H1 (cell line): ENCODE measurements at regions not wholly inside any gene's neighbourhood (a gene's known extent, or its start where the extent isn't known, plus 50 kb on each side); places are given as distances from the start of the nearest gene placed in this dataset.

Experiments
- CTCF ChIA-PET: fragments of 300-600 bp; sonication (Branson Sonifier 250); formaldehyde crosslinking; loops from one replicate; lab custom pipeline; 2021; ENCODE audit not compliant: partially characterized antibody; lab: Charles Lee
- POLR2A ChIA-PET: fragments of 300-600 bp; sonication (Branson Sonifier 250); formaldehyde crosslinking; loops from one replicate; lab custom pipeline; 2021; ENCODE audit warnings: inconsistent platforms; ENCODE audit not compliant: partially characterized antibody; lab: Charles Lee
- DNase-seq, 2 experiments: peaks; one replicate each; pipeline versions ENCODE4 v3.0.0 to v3.0.0-alpha.2; 2010 to 2022; ENCODE audit warnings: low spot score in 2 of 2, low read depth in 1 of 2, mixed read lengths in 1 of 2
- FAIRE-seq: peaks from 2 replicates; lab custom pipeline; 2011; peaks lifted over from hg19 to GRCh38; lab: Jason Lieb, UNC
- H2AFZ ChIP-seq: 2 replicates; pipeline ENCODE4 v1.8.1; 2012; ENCODE audit warnings: low read length, inconsistent platforms
- H2AK5ac ChIP-seq: 2 replicates; pipeline ENCODE4 v1.6.1; 2013; ENCODE audit warnings: low read depth, low read length
- H2BK120ac ChIP-seq: replicated peaks from 2 replicates; pipeline ENCODE3; 2013; ENCODE audit warnings: low read depth, low read length, inconsistent platforms
- H2BK12ac ChIP-seq: 2 replicates; pipeline ENCODE4 v1.6.1; 2013; ENCODE audit warnings: low read depth, low read length
- H2BK15ac ChIP-seq: 2 replicates; pipeline ENCODE4 v1.6.1; 2013; ENCODE audit warnings: low read length
- H2BK20ac ChIP-seq: 2 replicates; pipeline ENCODE4 v1.6.1; 2013; ENCODE audit warnings: low read length
- H2BK5ac ChIP-seq: 2 replicates; pipeline ENCODE4 v1.6.1; 2013; ENCODE audit warnings: low read depth, low read length
- H3K14ac ChIP-seq: 2 replicates; pipeline ENCODE4 v1.6.1; 2013; ENCODE audit warnings: inconsistent platforms; ENCODE audit not compliant: insufficient read length
- H3K18ac ChIP-seq: 2 replicates; pipeline ENCODE4 v1.6.1; 2013; ENCODE audit warnings: low read length; ENCODE audit errors: extremely low read depth
- H3K23ac ChIP-seq: 2 replicates; pipeline ENCODE4 v1.6.1; 2013; ENCODE audit warnings: inconsistent platforms; ENCODE audit not compliant: insufficient read length
- H3K23me2 ChIP-seq: 2 replicates; pipeline ENCODE4 v1.6.1; 2013; ENCODE audit warnings: low read depth, low read length
- H3K27ac ChIP-seq: 2 replicates; pipeline ENCODE4 v1.6.1; 2011; ENCODE audit warnings: low read depth, low read length, inconsistent platforms
- H3K27me3 ChIP-seq, 4 experiments: replicated peaks in 1 of 4; 1 replicate in 1 of 4; 2 replicates in 3 of 4; pipeline versions ENCODE4 v1.6.1 to v1.8.1; 2011 to 2013; ENCODE audit warnings: low read length in 3 of 4, mild to moderate bottlenecking in 3 of 4, inconsistent platforms in 2 of 4, mixed read lengths in 2 of 4, moderate library complexity in 1 of 4; ENCODE audit not compliant: control insufficient read depth in 3 of 4, insufficient read depth in 3 of 4; ENCODE audit errors: extremely low read depth in 1 of 4
- H3K36me3 ChIP-seq, 4 experiments: 2 replicates each; pipeline versions ENCODE4 v1.6.1 to v1.8.1; 2011 to 2013; ENCODE audit warnings: mild to moderate bottlenecking in 4 of 4, low read length in 3 of 4, moderate library complexity in 2 of 4, control low read depth in 1 of 4, inconsistent platforms in 1 of 4; ENCODE audit not compliant: insufficient read depth in 4 of 4, control insufficient read depth in 2 of 4
- H3K4ac ChIP-seq: replicated peaks from 2 replicates; pipeline ENCODE3; 2013; ENCODE audit warnings: low read length, low read depth, mixed read lengths, inconsistent platforms; ENCODE audit not compliant: insufficient read length
- H3K4me1 ChIP-seq, 4 experiments: replicated peaks in 1 of 4; 1 replicate in 1 of 4; 2 replicates in 3 of 4; pipeline versions ENCODE4 v1.6.1 to v1.8.1; 2011 to 2013; ENCODE audit warnings: low read length in 3 of 4, inconsistent platforms in 2 of 4, mixed read lengths in 1 of 4; ENCODE audit not compliant: insufficient read depth in 4 of 4, control insufficient read depth in 3 of 4
- H3K4me2 ChIP-seq, 2 experiments: 2 replicates each; pipeline versions ENCODE4 v1.6.1 to v1.8.1; 2011 to 2013; ENCODE audit warnings: low read depth in 2 of 2, low read length in 2 of 2, control low read depth in 1 of 2, inconsistent platforms in 1 of 2, mild to moderate bottlenecking in 1 of 2; ENCODE audit not compliant: insufficient read depth in 1 of 2
- H3K4me3 ChIP-seq, 4 experiments: fragments of 200-600, 300-600 bp in 1 of 4; sonication (generic), shearing (Covaris generic), sonication (Bioruptor Twin) in 1 of 4; 2 replicates each; pipeline versions ENCODE4 v1.5.1 to v1.8.1; 2011 to 2016; ENCODE audit warnings: low read length in 4 of 4, low read depth in 3 of 4, control low read depth in 2 of 4, inconsistent platforms in 2 of 4, mild to moderate bottlenecking in 2 of 4, mixed read lengths in 1 of 4, moderate library complexity in 1 of 4; ENCODE audit not compliant: insufficient read depth in 2 of 4; ENCODE audit errors: extremely low read depth in 1 of 4
- H3K56ac ChIP-seq: replicated peaks from 2 replicates; pipeline ENCODE3; 2013; ENCODE audit warnings: low read depth, mild to moderate bottlenecking, mixed read lengths, low read length, inconsistent platforms; ENCODE audit not compliant: insufficient read length
- H3K79me1 ChIP-seq: 2 replicates; pipeline ENCODE4 v1.6.1; 2013; ENCODE audit warnings: low read depth, low read length, control low read depth
- H3K79me2 ChIP-seq, 2 experiments: 2 replicates each; pipeline versions ENCODE4 v1.6.1 to v1.8.1; 2012 to 2013; ENCODE audit warnings: low read length in 2 of 2, mild to moderate bottlenecking in 2 of 2, inconsistent platforms in 1 of 2; ENCODE audit not compliant: insufficient read depth in 2 of 2, control insufficient read depth in 1 of 2
- H3K9ac ChIP-seq, 4 experiments: replicated peaks in 1 of 4; 1 replicate in 1 of 4; 2 replicates in 3 of 4; pipeline versions ENCODE4 v1.6.1 to v1.8.1; 2011 to 2013; ENCODE audit warnings: low read depth in 3 of 4, low read length in 3 of 4, control low read depth in 2 of 4, mild to moderate bottlenecking in 2 of 4, moderate library complexity in 2 of 4, inconsistent platforms in 1 of 4; ENCODE audit errors: extremely low read depth in 1 of 4
- H3K9me3 ChIP-seq, 2 experiments: 2 replicates each; pipeline versions ENCODE4 v1.6.1 to v1.8.1; 2012 to 2013; ENCODE audit warnings: mild to moderate bottlenecking in 2 of 2, moderate library complexity in 2 of 2, control low read depth in 1 of 2, inconsistent platforms in 1 of 2, low read depth in 1 of 2, low read length in 1 of 2, mixed read lengths in 1 of 2; ENCODE audit not compliant: insufficient read depth in 2 of 2
- H4K20me1 ChIP-seq, 2 experiments: replicated peaks in 1 of 2; 2 replicates each; pipeline versions ENCODE3 to v1.8.1; 2011 to 2013; ENCODE audit warnings: inconsistent platforms in 2 of 2, low read length in 2 of 2, mild to moderate bottlenecking in 1 of 2; ENCODE audit not compliant: insufficient read depth in 2 of 2, control insufficient read depth in 1 of 2
- H4K5ac ChIP-seq: 2 replicates; pipeline ENCODE4 v1.6.1; 2013; ENCODE audit warnings: low read length, low read depth, mixed read lengths, inconsistent platforms; ENCODE audit not compliant: insufficient read length
- H4K8ac ChIP-seq: 2 replicates; pipeline ENCODE4 v1.8.0; 2013; ENCODE audit warnings: mild to moderate bottlenecking, moderate library complexity, low read length, inconsistent platforms; ENCODE audit not compliant: insufficient read depth; ENCODE audit errors: extremely low read depth
- H4K91ac ChIP-seq: replicated peaks from 2 replicates; pipeline ENCODE3; 2013; ENCODE audit warnings: low read length, mixed read lengths, inconsistent platforms; ENCODE audit not compliant: insufficient read length
- CTBP2 ChIP-seq: IDR thresholded peaks from 2 replicates; pipeline ENCODE4 v1.7.0; 2011; ENCODE audit warnings: borderline replicate concordance, mild to moderate bottlenecking, moderate library complexity, mixed read lengths, low read length; ENCODE audit not compliant: insufficient read depth, insufficient read length
- GTF2F1 ChIP-seq: IDR thresholded peaks from 2 replicates; pipeline ENCODE4 v1.6.1; 2012; ENCODE audit warnings: low read depth, low read length, improper control_type of control experiment, borderline replicate concordance
- JUN ChIP-seq: IDR thresholded peaks from 2 replicates; pipeline ENCODE4 v1.6.1; 2011; ENCODE audit warnings: low read depth, mild to moderate bottlenecking, improper control_type of control experiment, low read length
- JUND ChIP-seq: IDR thresholded peaks from 2 replicates; pipeline ENCODE4 v1.6.1; 2011; ENCODE audit warnings: mild to moderate bottlenecking, improper control_type of control experiment, low read length
- KDM4A ChIP-seq: IDR thresholded peaks from one replicate; pipeline ENCODE4 v1.7.1; 2012; ENCODE audit warnings: low read depth, mild to moderate bottlenecking, moderate library complexity, low read length, inconsistent platforms; ENCODE audit not compliant: severe bottlenecking
- MAX ChIP-seq: IDR thresholded peaks from 2 replicates; pipeline ENCODE4 v1.6.1; 2012; ENCODE audit warnings: inconsistent platforms
- POU5F1 ChIP-seq: IDR thresholded peaks from 2 replicates; pipeline ENCODE4 v1.6.1; 2011; ENCODE audit warnings: low read depth, mild to moderate bottlenecking, low read length, moderate library complexity
- RBBP5 ChIP-seq: IDR thresholded peaks from 2 replicates; pipeline ENCODE4 v1.7.1; 2012; ENCODE audit warnings: low read depth, mild to moderate bottlenecking, inconsistent platforms, low read length, moderate library complexity, borderline replicate concordance
- SUZ12 ChIP-seq: fragments of 200-600 bp; sonication (generic); IDR thresholded peaks from 2 replicates; pipeline ENCODE4 v1.6.1; 2012; ENCODE audit warnings: mild to moderate bottlenecking, inconsistent platforms, low read length, moderate library complexity, mixed read lengths
- TEAD4 ChIP-seq: IDR thresholded peaks from 2 replicates; pipeline ENCODE4 v1.6.1; 2012; ENCODE audit warnings: low read depth, low read length, inconsistent platforms, mixed read lengths
- USF2 ChIP-seq: IDR thresholded peaks from 2 replicates; pipeline ENCODE4 v1.6.1; 2011; ENCODE audit warnings: low read length, improper control_type of control experiment
- WGBS, 2 experiments: shearing (Covaris generic) in 1 of 2; methylation state at CpG; one replicate each; pipeline versions ENCODE4 v1.1.6 to v1.1.7; 2013 to 2015; ENCODE audit warnings: low lambda C conversion rate in 2 of 2, mixed read lengths in 2 of 2, inconsistent platforms in 1 of 2, low coverage in 1 of 2, missing lambda C conversion rate in 1 of 2; ENCODE audit not compliant: insufficient replicate concordance in 2 of 2, insufficient coverage in 1 of 2, insufficient read length in 1 of 2; ENCODE audit errors: extremely low coverage in 1 of 2, missing lambda C conversion rate in 1 of 2; 5-methylcytosine and 5-hydroxymethylcytosine counted together

- ChIA-PET POLR2A (no interaction called here), CTCF (interaction anchor here (1.6 kb wide), 1 partner anchor 9 kb away, joined by 6 read pairs; no protein-coding TSS in a partner anchor)
- H4K5ac ChIP-seq = no peak overlapping the region
- no peak overlapping the region for H2BK12ac ChIP-seq
- no peaks in the 10 kb centered on the region for H3K9me3 ChIP-seq
- no peak overlapping the region for H2BK15ac ChIP-seq
- H3K4me3 ChIP-seq = no peak overlapping the region
- no peaks in the 10 kb centered on the region for H3K36me3 ChIP-seq
- no peak for DNase-seq
- no peak overlapping the region for H2AFZ ChIP-seq
- WGBS, 2 experiments = 84% methylated on average over 2 of the region's 2 CpGs; no CpG with 5 or more reads in 1 of the 2 experiments
- H3K79me2 ChIP-seq = no peaks in the 10 kb centered on the region
- H3K79me1 ChIP-seq = no peaks in the 10 kb centered on the region
- H4K20me1 ChIP-seq = no peaks in the 10 kb centered on the region
- no peak overlapping the region for H2BK120ac ChIP-seq
- H3K23me2 ChIP-seq = no peaks in the 10 kb centered on the region
- TF ChIP-seq TEAD4 = no peak
- no peak for TF ChIP-seq POU5F1
- TF ChIP-seq USF2 = no peak
- no peak for TF ChIP-seq CTBP2
- no peak for TF ChIP-seq JUND
- TF ChIP-seq SUZ12 = no peak
- no peak for TF ChIP-seq RBBP5
- no peak for TF ChIP-seq GTF2F1
- TF ChIP-seq JUN = no peak
- TF ChIP-seq KDM4A = no peak
- TF ChIP-seq MAX = no peak
- no peak overlapping the region for H2BK20ac ChIP-seq
- H3K23ac ChIP-seq = no peak overlapping the region
- no peak overlapping the region for H3K18ac ChIP-seq
- H4K91ac ChIP-seq = no peak overlapping the region
- H2AK5ac ChIP-seq = no peak overlapping the region
- H2BK5ac ChIP-seq = no peak overlapping the region
- no peak overlapping the region for H3K27ac ChIP-seq
- no peak overlapping the region for H3K4ac ChIP-seq
- H3K4me2 ChIP-seq = no peak overlapping the region
- no peak for FAIRE-seq
- no peak overlapping the region for H3K14ac ChIP-seq
- no peak overlapping the region for H3K9ac ChIP-seq
- H4K8ac ChIP-seq = no peak overlapping the region
- H3K27me3 ChIP-seq = peaks cover 0 to 1% (median 0%) of the 10 kb centered on the region in 4 experiments; a peak in 1 of 7 replicates
- no peak overlapping the region for H3K56ac ChIP-seq
- H3K4me1 ChIP-seq = no peaks in the 10 kb centered on the region
These were observed 194.4 kb downstream of the TMEM200A start for GRCh38 chr6:130560231-130560630.
